ENCODE measurements at regions not wholly inside any gene's neighbourhood (a gene's known extent, or its start where the extent isn't known, plus 50 kb on each side); places are given as distances from the start of the nearest gene placed in this dataset.

GRCh38 chr10:131425752-131426533 lies 114.4 kb upstream of the TCERG1L start:
- DNase-seq (ENCODE audit: low read depth): no peak

GRCh38 chr10:131426534-131426898 lies 115.0 kb upstream of the TCERG1L start:
- DNase-seq (ENCODE audit: low read depth): no peak

- DNase-seq (ENCODE audit: low read depth): no peak
Measured at GRCh38 chr10:131427281-131427680, 115.8 kb upstream of the TCERG1L start.

GRCh38 chr10:131427901-131428300 lies 116.4 kb upstream of the TCERG1L start:
- no peak for DNase-seq (ENCODE audit: low read depth)

GRCh38 chr10:131429141-131429540 lies 117.6 kb upstream of the TCERG1L start:
- no peak for DNase-seq (ENCODE audit: low read depth)

GRCh38 chr10:131429942-131430341 lies 118.4 kb upstream of the TCERG1L start:
- DNase-seq (ENCODE audit: low read depth): no peak

- no peak for DNase-seq (ENCODE audit: low read depth)
Measured at GRCh38 chr10:131430716-131431412, 119.3 kb upstream of the TCERG1L start.

GRCh38 chr10:131431533-131431932 lies 120.0 kb upstream of the TCERG1L start:
- no peak for DNase-seq (ENCODE audit: low read depth)

- no peak for DNase-seq (ENCODE audit: low read depth)
Measured at GRCh38 chr10:131431978-131432690, 120.6 kb upstream of the TCERG1L start.

GRCh38 chr10:131433568-131433967 lies 122.0 kb upstream of the TCERG1L start:
- DNase-seq (ENCODE audit: low read depth): no peak

- DNase-seq (ENCODE audit: low read depth): no peak
Measured at GRCh38 chr10:131435232-131435631, 123.7 kb upstream of the TCERG1L start.

- no peak for DNase-seq (ENCODE audit: low read depth)
Measured at GRCh38 chr10:131435760-131436457, 124.4 kb upstream of the TCERG1L start.

- DNase-seq (ENCODE audit: low read depth): no peak
Measured at GRCh38 chr10:131436458-131436857, 124.9 kb upstream of the TCERG1L start.

GRCh38 chr10:131437556-131438475 lies 126.3 kb upstream of the TCERG1L start:
- DNase-seq (ENCODE audit: low read depth): no peak

- no peak for DNase-seq (ENCODE audit: low read depth)
Measured at GRCh38 chr10:131438665-131439064, 127.1 kb upstream of the TCERG1L start.

GRCh38 chr10:131439705-131440104 lies 128.2 kb upstream of the TCERG1L start:
- DNase-seq (ENCODE audit: low read depth): no peak

GRCh38 chr10:131440405-131441360 lies 129.2 kb upstream of the TCERG1L start:
- DNase-seq (ENCODE audit: low read depth): no peak

GRCh38 chr10:131442271-131442670 lies 130.8 kb upstream of the TCERG1L start:
- no peak for DNase-seq (ENCODE audit: low read depth)

GRCh38 chr10:131444286-131444685 lies 132.8 kb upstream of the TCERG1L start:
- DNase-seq (ENCODE audit: low read depth): no peak

- DNase-seq (ENCODE audit: low read depth): no peak
Measured at GRCh38 chr10:131444862-131445461, 133.4 kb upstream of the TCERG1L start.

All from stimulated activated CD8-positive, alpha-beta memory T cell treated with anti-CD3 and anti-CD28 coated beads, Interleukin-12 subunit alpha, Interleukin-12 subunit beta, amount 100 ng/mL, for 1 hour (primary cell).